ENCODE measurements at regions not wholly inside any gene's neighbourhood (a gene's known extent, or its start where the extent isn't known, plus 50 kb on each side); places are given as distances from the start of the nearest gene placed in this dataset.

DNA sequence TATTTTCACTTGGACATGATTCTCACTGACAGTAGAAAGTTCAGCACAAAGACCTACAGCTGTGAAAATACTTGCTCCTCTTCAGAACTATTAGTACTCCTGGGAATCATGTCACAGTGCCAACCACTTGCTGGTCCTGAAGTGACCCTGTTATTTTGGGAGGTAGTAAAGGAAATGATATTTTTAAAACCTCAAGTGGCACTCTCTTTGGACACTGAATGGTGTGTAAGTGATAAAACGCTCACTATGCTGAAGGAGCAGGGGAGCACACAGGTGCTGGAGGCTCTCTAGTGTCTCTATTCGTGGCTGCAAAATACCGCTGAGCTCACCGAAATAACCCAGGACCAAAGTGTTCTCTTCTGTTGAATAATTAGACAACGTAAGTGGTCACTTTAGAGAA, 76.9 kb upstream of the SPATA31D4 start:
- DNase-seq: no peak
- TF ChIP-seq, protein P1, sequence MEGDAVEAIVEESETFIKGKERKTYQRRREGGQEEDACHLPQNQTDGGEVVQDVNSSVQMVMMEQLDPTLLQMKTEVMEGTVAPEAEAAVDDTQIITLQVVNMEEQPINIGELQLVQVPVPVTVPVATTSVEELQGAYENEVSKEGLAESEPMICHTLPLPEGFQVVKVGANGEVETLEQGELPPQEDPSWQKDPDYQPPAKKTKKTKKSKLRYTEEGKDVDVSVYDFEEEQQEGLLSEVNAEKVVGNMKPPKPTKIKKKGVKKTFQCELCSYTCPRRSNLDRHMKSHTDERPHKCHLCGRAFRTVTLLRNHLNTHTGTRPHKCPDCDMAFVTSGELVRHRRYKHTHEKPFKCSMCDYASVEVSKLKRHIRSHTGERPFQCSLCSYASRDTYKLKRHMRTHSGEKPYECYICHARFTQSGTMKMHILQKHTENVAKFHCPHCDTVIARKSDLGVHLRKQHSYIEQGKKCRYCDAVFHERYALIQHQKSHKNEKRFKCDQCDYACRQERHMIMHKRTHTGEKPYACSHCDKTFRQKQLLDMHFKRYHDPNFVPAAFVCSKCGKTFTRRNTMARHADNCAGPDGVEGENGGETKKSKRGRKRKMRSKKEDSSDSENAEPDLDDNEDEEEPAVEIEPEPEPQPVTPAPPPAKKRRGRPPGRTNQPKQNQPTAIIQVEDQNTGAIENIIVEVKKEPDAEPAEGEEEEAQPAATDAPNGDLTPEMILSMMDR (IDR thresholded peaks at IDR 0.05 in 8 of 11, conservative IDR thresholded peaks at IDR 0.05 in 3 of 11): no peak
- no peak for TF ChIP-seq POLR2A (IDR thresholded peaks at IDR 0.05)
- peaks cover 0 to 10% (median 0%) of the 10 kb centered on the region in 6 donors for H3K4me1 ChIP-seq
- peaks cover 0 to 19% (median 0%) of the 10 kb centered on the region in 7 donors for H3K27me3 ChIP-seq (replicated peaks in 1 of 7)
- no peak overlapping the region for H3K4me3 ChIP-seq
- H3K9me3 ChIP-seq: no peaks in the 10 kb centered on the region
- WGBS, 5 donors: 59 to 78% (median 69%) methylated on average over 5 of the region's 5 CpGs
- H3K36me3 ChIP-seq: no peaks in the 10 kb centered on the region
- H3K27ac ChIP-seq: no peak overlapping the region
- intact Hi-C loops (cut with DNase I; ENCODE audit: low total_unique reads): no loop called here

DNA sequence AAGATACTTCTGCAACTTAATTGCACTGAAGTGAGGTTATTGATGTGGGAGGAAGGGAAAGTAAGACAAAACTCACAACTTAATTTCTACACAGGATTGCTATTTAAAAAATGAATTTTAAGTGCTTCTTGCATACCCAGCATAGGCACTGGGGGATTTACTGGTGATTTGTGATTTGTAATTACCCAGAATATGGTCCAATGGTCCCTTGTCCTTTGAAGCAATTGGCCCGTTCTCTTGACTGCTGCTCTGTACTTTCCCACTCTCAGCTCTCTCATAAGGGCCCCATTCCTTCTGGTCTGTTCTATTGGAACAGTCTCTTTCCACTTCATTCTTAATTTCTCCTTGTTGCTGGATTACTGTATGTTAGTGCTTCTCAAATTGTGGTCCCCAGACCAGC, 75.4 kb upstream of the SPATA31D4 start:
- Histone ChIP-seq H3K36me3 (no peaks in the 10 kb centered on the region), H3K4me3 (no peak overlapping the region), H3K9me3 (no peaks in the 10 kb centered on the region), H3K4me1 (peaks cover 0 to 10% (median 0%) of the 10 kb centered on the region in 6 donors), H3K27ac (no peak overlapping the region), H3K27me3 (replicated peaks in 1 of 7) (peaks cover 0 to 22% (median 0%) of the 10 kb centered on the region in 7 donors)
- 72 to 94% (median 86%) methylated on average over 1 of the region's 1 CpG for WGBS, 5 donors
- intact Hi-C loops (cut with DNase I; ENCODE audit: low total_unique reads): no loop called here
- TF ChIP-seq POLR2AphosphoS5 (IDR thresholded peaks at IDR 0.05): no peak
- TF ChIP-seq POLR2A (IDR thresholded peaks at IDR 0.05): no peak
- TF ChIP-seq, protein P1 (IDR thresholded peaks at IDR 0.05 in 8 of 11, conservative IDR thresholded peaks at IDR 0.05 in 3 of 11): no peak
- no peak for DNase-seq

DNA sequence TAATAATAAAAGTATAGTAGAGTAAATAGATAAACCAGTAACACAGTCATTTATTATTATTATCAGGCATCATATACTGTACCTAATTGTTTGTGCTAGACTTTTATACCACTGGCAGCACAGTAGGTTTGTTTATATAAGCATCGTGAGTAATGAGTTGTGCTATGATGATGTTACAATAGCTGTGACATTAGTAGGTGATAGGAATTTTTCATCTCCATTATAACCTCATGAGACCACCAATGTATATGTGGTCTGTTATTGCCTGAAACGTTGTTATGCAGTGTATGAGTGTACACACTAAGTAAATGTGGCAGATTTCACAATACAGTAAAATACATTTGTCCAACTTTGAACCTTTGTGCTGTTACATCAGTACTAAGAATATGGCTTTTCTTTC, 72.7 kb upstream of the SPATA31D4 start:
- no peak for DNase-seq
- Histone ChIP-seq H3K27me3 (replicated peaks in 1 of 7) (peaks cover 0 to 15% (median 0%) of the 10 kb centered on the region in 7 donors), H3K9me3 (no peaks in the 10 kb centered on the region), H3K4me3 (no peak overlapping the region), H3K36me3 (no peaks in the 10 kb centered on the region), H3K4me1 (peaks cover 0 to 5% (median 0%) of the 10 kb centered on the region in 6 donors), H3K27ac (no peak overlapping the region)
- TF ChIP-seq, protein P1 (IDR thresholded peaks at IDR 0.05 in 8 of 11, conservative IDR thresholded peaks at IDR 0.05 in 3 of 11): no peak
- TF ChIP-seq POLR2AphosphoS5 (IDR thresholded peaks at IDR 0.05) (no peak), POLR2A (IDR thresholded peaks at IDR 0.05) (no peak)
- intact Hi-C loops (cut with DNase I; ENCODE audit: low total_unique reads): no loop called here
- WGBS, 5 donors: 68 to 83% (median 72%) methylated on average over 2 of the region's 2 CpGs

DNA sequence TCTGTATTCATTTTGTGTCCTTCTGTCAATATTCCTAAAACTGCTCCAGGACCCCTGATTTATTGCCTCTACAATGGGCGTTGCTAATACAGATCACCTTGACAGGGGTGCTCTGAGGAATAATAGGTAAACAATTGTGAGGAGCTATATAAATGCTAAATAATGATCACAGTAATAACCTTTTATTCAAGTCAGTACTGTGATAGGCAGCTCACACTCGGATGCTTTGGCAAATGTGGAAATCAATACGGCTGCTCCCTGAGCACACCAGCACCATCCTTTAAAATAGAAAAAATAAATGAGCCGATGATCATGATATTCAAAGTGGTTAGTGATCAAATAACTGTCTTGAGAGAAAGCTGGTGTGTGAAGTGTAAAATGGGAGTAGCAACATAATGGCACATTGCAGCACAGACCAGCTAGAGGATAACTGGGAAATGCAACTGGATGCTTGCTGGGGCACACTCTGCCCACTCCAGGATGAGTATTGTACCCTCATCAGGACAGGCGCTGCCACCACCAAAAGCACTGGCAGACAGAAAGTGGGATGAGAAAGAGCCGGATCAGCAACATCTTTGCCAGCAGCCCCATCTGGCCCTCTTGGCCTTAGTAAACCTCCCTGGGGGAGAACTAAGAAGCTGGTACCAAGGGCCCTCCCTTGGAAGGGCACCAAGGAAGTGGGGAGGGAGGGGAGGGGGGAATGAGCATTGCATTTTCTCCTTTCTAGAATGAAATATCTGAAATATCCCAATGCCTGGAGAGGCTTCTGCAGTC, 69.4 kb upstream of the SPATA31D4 start:
- Histone ChIP-seq H3K27ac (no peak overlapping the region), H3K36me3 (no peaks in the 10 kb centered on the region), H3K4me1 (no peaks in the 10 kb centered on the region), H3K4me3 (no peak overlapping the region), H3K9me3 (no peaks in the 10 kb centered on the region), H3K27me3 (replicated peaks in 1 of 7) (peaks cover 0 to 8% (median 0%) of the 10 kb centered on the region in 7 donors)
- intact Hi-C loops (cut with DNase I; ENCODE audit: low total_unique reads): no loop called here
- WGBS, 5 donors: 87 to 91% (median 89%) methylated on average over 6 of the region's 6 CpGs
- DNase-seq: no peak
- TF ChIP-seq POLR2A (IDR thresholded peaks at IDR 0.05): no peak
- no peak for TF ChIP-seq POLR2AphosphoS5 (IDR thresholded peaks at IDR 0.05)
- TF ChIP-seq, protein P1 (IDR thresholded peaks at IDR 0.05 in 8 of 11, conservative IDR thresholded peaks at IDR 0.05 in 3 of 11): no peak
